NCI-H226 (cell line): ENCODE measurements at regions not wholly inside any gene's neighbourhood (a gene's known extent, or its start where the extent isn't known, plus 50 kb on each side); places are given as distances from the start of the nearest gene placed in this dataset.
"Not testable (repeated sequence)": the region's sequence is repeated elsewhere in the genome, so short reads cannot be mapped to it uniquely, and the experiment has no call there.

Experiments
- DNase-seq: peaks from one replicate; pipeline ENCODE4 v3.0.0-alpha.2; 2015

DNA sequence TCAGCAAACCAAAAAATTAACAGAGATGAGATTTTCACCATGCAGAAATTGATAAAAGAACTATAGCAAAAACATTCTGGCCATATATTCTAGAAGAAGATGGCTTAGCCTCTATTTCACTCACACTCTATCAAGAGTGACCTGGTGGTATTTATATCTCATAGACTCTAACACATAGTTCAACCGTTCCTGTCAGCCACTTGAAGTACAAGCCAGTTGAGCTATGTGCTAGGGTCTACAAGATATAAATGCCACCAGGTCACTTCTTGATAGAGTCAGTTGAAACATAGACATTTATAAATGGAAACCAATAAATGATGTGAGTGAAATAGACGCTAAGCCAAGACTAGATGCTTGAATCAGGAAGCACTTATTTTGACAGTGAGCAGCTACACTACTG lies 836.7 kb upstream of the EPHA5 start:
- DNase-seq = no peak

GRCh38 chr4:66501997-66502396 lies 831.7 kb upstream of the EPHA5 start:
- DNase-seq = no peak

DNA sequence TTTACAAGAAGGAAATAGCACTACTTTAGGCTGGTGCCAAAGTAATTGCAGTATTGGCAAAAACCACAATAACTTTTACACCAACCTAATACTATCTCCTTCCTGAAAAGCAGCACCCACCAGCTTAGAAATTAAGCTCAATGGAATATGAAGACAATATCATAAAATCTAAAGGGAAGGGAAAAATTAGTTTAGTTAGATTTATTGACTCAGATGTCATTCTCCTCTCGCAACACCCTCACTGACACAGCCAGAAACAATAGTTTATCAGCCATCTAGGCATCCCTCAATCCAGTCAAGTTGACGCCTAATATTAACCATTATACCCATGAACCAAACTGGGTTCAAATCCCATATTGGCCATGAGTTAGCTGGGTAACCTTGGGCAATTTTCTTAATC lies 820.4 kb upstream of the EPHA5 start:
- DNase-seq = no peak

DNA sequence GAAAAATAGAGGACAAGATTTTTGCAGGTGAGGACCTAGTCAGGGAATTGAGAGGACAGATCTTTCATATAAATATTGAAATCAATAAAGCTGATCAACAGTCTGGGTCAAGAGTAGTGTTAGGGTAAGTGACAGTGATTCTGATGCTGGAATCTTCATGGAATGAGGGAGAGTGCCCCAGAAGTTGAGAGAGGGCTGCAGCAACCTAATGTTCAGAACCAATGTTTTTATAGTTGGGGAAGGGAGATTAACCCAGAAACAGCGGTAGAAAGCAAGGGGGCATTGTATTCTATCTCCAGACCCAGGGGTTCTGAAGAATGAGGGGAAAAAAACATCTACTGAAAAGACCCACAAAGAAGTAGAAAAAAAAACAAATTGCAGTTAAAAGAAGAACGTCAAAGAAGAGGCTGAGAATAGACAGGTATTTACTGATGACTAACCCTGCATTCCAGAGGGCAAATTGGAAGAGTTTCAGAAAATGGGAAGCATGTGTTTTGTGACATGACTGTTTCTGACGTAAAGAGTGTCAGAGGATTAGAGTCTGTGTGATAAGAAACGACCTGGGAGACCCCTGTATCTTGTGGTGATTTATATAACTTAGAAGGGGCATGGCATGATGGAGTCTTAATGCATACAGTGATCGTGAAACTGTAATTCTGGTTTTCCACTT lies 819.6 kb upstream of the EPHA5 start:
- DNase-seq = peak; percentile 92

DNA sequence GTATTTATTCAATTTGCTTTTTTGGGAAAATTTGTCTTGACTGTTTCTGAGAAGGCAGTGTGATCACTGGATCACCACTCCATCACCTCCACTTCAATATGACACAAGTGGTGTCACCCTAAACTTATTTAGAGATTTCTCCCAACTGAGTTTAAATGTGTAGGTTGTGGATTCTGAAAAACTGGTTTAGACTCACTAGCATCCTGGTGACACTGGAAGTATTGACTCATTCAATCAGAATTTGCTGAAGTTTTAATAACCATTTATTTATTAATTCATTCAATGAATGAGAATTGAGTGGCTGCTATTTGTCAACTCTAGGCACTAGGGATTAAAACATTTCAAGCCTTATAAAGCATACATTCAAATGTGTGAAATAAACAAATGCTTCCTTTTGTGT lies 819.1 kb upstream of the EPHA5 start:
- no peak for DNase-seq

GRCh38 chr4:66486068-66486467 lies 815.8 kb upstream of the EPHA5 start:
- DNase-seq = no peak

GRCh38 chr4:66482186-66482585 lies 811.9 kb upstream of the EPHA5 start:
- DNase-seq = no peak

- DNase-seq = no peak
Measured at GRCh38 chr4:66475596-66475995, 805.3 kb upstream of the EPHA5 start.

DNA sequence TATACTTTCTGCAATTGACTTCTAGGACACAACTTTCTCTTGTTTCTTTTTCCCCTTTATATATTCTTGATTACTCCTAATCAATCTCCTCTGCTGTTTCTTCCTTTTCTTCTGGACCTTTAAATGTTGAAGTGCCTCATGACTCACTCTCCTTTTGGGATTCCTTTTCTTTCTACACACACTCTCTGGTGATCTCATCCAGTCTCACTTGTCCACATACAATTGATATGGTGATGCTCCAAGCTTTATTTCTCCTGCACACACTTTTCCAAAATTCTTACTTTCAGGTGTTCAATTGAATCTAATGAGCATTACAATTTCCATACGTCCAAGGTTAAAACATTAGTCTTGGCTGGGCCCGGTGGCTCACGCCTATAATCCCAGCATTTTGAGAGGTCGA lies 794.8 kb upstream of the EPHA5 start:
- peak; percentile 54 for DNase-seq

DNA sequence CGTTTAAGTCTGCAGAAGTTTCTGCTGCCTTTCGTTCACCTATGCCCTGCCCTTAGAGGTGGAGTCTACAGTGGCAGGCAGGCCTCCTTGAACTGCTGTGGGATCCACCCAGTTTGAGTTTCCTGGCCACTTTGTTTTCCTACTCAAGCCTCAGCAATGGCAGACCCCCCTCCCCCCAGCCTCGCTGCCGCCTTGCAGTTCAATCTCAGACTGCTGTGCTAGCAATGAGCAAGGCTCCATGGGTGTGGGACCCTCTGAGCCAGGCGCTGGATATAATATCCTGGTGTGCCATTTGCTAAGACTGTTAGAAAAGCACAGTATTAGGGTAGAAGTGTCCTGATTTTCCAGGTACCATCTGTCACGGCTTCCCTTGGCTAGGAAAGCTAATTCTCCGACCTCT lies 792.6 kb upstream of the EPHA5 start:
- not testable (repeated sequence) for DNase-seq

- no peak for DNase-seq
Measured at GRCh38 chr4:66451741-66452140, 781.5 kb upstream of the EPHA5 start.

DNA sequence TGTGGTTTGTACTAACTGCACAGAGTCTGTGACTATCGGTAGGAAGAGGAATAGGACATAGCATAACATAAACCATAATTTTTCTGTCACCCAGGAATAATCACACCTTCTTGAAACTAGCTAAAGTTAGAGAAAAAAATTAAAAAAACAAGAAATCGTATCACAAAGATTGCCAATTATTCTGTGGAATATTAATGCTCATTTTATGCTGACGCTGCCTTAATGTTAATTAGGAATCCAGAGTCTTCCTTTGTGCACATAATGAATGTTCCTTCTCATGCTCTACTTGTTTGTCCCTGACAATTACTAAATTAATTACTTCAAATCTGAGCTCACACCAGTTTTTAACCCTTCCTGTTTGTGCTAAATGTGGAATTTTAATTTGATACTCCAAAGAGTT lies 772.7 kb upstream of the EPHA5 start:
- no peak for DNase-seq

DNA sequence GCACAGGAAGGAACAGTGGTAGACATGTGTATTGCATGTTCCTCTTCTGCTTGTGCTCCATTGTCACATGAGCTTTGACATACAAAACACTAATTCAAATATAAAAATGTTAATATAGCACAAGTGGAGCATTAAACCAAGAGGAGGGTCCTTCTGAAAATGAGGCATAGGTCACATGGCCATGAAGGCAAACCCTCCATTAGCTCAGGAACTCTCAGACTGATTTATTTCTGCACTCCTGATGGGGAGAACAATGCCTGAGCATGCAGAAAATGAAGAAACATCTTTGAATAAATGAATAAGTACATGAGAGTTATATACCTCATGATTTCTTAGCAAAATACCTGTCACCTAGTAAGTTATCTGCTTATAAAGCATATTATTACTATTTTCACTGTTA lies 769.2 kb upstream of the EPHA5 start:
- DNase-seq = no peak

- no peak for DNase-seq
Measured at GRCh38 chr4:66433706-66434105, 763.4 kb upstream of the EPHA5 start.

GRCh38 chr4:66430856-66431255 lies 760.6 kb upstream of the EPHA5 start:
- peak; percentile 85 for DNase-seq

GRCh38 chr4:66429276-66429675 lies 759.0 kb upstream of the EPHA5 start:
- DNase-seq = no peak

DNA sequence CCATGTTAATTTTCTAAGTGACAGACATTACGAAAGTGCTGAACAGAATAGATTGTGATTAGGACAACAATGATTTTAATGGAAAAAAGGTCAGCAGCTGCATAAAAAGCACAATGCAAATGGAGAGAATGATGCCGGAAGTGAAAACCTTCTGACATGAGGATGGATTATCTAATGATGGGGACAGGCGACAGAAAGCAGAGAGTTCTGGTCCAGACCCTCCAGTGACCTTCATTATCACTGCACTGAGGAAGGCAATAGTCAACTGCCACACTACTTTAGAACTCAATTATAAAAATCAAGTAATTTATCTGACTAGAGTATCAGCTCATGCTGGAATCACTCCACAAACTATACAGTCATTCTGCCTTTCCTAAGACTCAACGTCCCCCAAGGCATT lies 746.1 kb upstream of the EPHA5 start:
- no peak for DNase-seq

DNA sequence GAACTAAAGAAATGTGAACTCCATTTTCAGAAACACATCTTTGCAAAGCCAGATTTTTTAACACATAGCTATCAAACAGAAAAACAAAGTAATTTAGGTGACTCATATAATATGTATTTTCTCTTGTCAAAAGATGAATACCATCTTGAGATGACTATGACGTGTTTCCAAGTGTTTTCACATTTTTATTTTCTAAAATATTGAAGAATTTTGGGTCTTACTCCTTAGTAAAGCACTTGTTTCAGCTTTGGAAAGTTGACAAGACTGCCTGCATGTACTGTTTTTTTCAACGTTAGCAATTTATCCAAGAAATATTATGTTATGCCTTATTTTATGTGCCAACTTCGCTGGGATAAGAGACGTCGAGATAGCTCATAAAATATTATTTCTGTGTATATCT lies 733.9 kb upstream of the EPHA5 start:
- no peak for DNase-seq

DNA sequence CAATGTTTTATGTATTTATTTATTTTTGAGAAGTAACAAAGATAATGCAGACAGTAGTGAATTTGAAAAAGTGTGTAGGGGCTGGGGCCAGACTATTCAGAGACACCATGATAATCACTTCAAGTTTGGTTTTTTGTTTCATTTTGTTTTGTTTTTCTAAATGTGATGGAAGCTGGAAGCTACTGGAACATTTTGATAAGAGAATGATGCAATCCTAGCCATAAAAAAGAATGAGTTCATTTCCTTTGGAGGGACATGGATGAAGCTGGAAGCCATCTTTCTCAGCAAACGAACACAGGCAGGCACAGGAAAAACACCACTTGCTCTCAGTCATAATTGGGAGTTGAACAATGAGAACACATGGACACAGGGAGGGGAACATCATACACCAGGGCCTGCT lies 706.6 kb upstream of the EPHA5 start:
- peak; percentile 23 for DNase-seq

- no peak for DNase-seq
Measured at GRCh38 chr4:66376396-66376795, 706.1 kb upstream of the EPHA5 start.

DNA sequence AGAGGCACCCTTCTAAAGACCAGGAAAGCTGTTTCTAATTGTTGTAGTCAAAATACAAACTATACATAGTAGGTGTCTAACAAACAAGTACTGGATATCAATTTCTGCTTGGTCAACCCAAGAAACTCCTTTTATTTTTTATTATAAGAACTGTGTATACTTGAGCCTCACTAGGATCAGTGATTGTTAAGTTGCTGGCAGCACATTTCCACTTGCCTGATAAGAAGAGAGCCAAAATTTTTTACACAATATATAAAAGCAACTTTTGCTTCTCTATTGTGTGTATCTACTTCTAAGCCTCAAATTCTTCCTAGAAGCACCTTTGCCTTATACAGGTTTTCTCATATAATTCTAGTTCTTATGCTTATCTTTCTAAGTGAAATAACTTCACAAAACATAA lies 703.0 kb upstream of the EPHA5 start:
- no peak for DNase-seq

DNA sequence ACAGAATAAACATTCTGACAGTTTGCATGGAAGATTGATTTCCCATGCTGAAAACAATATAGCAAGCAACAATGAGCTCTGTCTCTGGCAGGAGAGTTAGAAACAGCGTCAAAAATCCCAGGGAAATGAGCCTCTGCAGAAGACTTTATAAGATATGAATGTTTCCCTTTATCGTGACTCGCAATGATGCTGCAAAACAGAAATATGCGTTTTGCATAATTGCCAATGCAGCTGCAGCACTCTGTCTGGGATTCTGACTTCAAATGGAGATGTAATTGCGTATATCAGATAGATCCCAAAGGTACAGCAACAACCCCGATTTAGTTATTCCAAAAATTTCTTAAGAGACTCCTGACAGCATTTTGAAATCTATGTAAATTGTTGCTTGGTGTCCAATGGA lies 702.4 kb upstream of the EPHA5 start:
- DNase-seq = no peak

GRCh38 chr4:66367043-66367660 lies 696.9 kb upstream of the EPHA5 start:
- DNase-seq = no peak

GRCh38 chr4:66360395-66360794 lies 690.1 kb upstream of the EPHA5 start:
- not testable (repeated sequence) for DNase-seq

DNA sequence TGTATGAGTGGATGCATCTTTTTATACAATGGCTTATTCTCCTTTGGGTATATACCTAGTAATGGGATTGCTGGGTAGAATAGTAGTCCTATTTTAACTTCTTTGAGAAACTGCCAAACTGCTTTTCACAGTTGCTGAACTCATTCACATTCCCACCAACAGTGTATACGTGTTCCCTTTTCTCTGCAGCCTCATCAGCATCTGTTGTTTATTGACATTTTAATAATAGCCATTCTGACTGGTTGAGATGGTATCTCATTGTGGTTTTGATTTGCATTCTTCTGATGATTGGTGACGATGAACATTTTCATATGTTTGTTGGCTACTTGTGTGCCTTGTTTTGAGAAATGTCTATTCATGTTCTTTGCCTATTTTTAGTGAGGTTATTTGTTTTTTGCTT lies 687.0 kb upstream of the EPHA5 start:
- DNase-seq = no peak
